Testis (tissue), 2 donors: ENCODE measurements at regions not wholly inside any gene's neighbourhood (a gene's known extent, or its start where the extent isn't known, plus 50 kb on each side); places are given as distances from the start of the nearest gene placed in this dataset.
A peak's percentile ranks its signal among the peaks of the same experiment; 100 is the strongest.

Source experiments
- DNase-seq: peaks from one replicate; pipeline ENCODE4 v3.0.0-alpha.2; 2019
- H3K27ac ChIP-seq, 2 donors: fragments of 200-600 bp; sonication (generic); one replicate each; pipeline ENCODE4 v1.5.1; 2019
- H3K27me3 ChIP-seq: fragments of 200-600 bp; sonication (generic); one replicate; pipeline ENCODE4 v1.5.1; 2019
- H3K36me3 ChIP-seq: fragments of 200-600 bp; sonication (generic); one replicate; pipeline ENCODE4 v1.5.1; 2017; ENCODE audit warnings: low read depth; ENCODE audit errors: missing control alignments
- H3K4me1 ChIP-seq: fragments of 200-600 bp; sonication (generic); one replicate; pipeline ENCODE4 v1.5.1; 2019
- H3K4me3 ChIP-seq, 2 donors: fragments of 200-600 bp; sonication (generic); one replicate each; pipeline ENCODE4 v1.5.1; 2017 to 2019
- H3K9me3 ChIP-seq: fragments of 200-600 bp; sonication (generic); one replicate; pipeline ENCODE4 v1.5.1; 2017
- POLR2A ChIP-seq: fragments of 450-650 bp; IDR thresholded peaks from one replicate; pipeline ENCODE4 v1.6.1; 2017; ENCODE audit warnings: antibody characterized with exemption, mild to moderate bottlenecking, moderate library complexity
- WGBS, 2 donors: methylation state at CpG; one replicate each; pipeline ENCODE4 v1.1.5; 2018; 5-methylcytosine and 5-hydroxymethylcytosine counted together
- intact Hi-C: fragments of 100-400 bp; cut with DNase I; formaldehyde crosslinking; loops from one replicate; pipeline ENCODE4 v1.15.1; 2023; ENCODE audit warnings: low total_unique reads
- TF ChIP-seq, protein P1 (sequence below), 3 experiments: fragments of 450-650 bp in 2 of 3; fragments of 200-600 bp in 1 of 3; sonication (generic) in 1 of 3; IDR thresholded peaks; one replicate each; pipeline ENCODE4 v1.5.1; 2016 to 2019; ENCODE audit warnings: antibody characterized with exemption in 3 of 3, mild to moderate bottlenecking in 2 of 3, moderate library complexity in 1 of 3

DNA sequence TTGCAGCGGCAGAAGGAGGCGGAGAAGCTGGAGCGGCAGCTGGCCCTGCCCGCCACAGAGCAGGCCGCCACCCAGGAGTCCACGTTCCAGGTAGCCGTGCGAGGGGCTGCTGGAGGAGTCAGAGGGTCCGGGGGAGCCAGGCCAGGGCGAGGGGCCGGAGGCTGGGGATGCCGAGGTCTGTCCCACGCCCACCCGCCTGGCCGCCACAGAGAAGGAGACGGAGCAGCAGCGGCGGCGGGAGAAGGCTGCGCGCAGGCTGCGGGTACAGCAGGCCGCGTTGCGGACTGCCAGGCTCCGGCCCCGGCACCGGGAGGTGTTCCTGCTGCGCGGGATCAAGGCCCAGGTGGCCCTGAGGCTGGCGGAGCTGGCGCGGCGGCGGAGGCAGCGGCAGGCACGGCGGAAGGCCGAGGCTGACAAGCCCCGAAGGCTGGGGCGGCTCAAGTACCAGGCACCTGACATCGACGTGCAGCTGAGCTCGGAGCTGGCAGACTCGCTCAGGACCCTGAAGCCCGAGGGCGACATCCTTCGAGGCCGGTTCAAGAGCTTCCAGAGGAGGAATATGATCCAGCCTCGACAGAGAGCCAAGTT lies 625.0 kb downstream of the MCTP2 start:
- TF ChIP-seq, protein P1, sequence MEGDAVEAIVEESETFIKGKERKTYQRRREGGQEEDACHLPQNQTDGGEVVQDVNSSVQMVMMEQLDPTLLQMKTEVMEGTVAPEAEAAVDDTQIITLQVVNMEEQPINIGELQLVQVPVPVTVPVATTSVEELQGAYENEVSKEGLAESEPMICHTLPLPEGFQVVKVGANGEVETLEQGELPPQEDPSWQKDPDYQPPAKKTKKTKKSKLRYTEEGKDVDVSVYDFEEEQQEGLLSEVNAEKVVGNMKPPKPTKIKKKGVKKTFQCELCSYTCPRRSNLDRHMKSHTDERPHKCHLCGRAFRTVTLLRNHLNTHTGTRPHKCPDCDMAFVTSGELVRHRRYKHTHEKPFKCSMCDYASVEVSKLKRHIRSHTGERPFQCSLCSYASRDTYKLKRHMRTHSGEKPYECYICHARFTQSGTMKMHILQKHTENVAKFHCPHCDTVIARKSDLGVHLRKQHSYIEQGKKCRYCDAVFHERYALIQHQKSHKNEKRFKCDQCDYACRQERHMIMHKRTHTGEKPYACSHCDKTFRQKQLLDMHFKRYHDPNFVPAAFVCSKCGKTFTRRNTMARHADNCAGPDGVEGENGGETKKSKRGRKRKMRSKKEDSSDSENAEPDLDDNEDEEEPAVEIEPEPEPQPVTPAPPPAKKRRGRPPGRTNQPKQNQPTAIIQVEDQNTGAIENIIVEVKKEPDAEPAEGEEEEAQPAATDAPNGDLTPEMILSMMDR (IDR thresholded peaks at IDR 0.05): no peak
- no peak for TF ChIP-seq POLR2A
- Histone ChIP-seq H3K4me1 (no peaks in the 10 kb centered on the region), H3K4me3 (peak overlapping the region; percentile 43 to 56), H3K36me3 (no peaks in the 10 kb centered on the region), H3K27ac (peak overlapping the region; percentile 52 to 70), H3K9me3 (no peaks in the 10 kb centered on the region), H3K27me3 (no peaks in the 10 kb centered on the region)
- DNase-seq: no peak
- intact Hi-C loops: no loop called here
- WGBS, 2 donors: 62 to 77% methylated on average over 35 to 48 of the region's 50 CpGs

DNA sequence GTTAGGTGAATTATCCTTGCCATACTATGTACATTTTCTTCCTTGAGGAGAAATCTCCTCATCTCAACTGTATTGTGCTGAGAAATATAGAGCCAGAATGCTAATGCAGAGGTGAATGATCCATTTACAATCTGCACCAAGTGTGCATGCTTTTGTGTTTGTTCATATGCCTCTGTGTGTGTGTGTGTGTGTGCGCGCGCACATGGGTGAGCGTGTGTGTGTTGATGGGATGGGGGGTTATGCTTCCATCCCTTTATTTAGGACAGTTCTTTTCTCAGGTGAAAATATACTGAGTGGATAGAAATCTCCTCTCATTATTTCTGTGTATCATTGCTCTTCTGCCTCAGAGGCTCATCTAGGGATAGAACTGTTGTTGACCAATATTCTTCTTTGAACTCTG lies 626.1 kb downstream of the MCTP2 start:
- DNase-seq: no peak
- Histone ChIP-seq H3K27me3 (no peaks in the 10 kb centered on the region), H3K4me3 (no peak overlapping the region), H3K9me3 (no peaks in the 10 kb centered on the region), H3K4me1 (no peaks in the 10 kb centered on the region), H3K27ac (no peak overlapping the region), H3K36me3 (no peaks in the 10 kb centered on the region)
- 75 to 80% methylated on average over 4 of the region's 4 CpGs for WGBS, 2 donors
- intact Hi-C loops: no loop called here
- no peak for TF ChIP-seq POLR2A
- TF ChIP-seq, protein P1 (IDR thresholded peaks at IDR 0.05): no peak

DNA sequence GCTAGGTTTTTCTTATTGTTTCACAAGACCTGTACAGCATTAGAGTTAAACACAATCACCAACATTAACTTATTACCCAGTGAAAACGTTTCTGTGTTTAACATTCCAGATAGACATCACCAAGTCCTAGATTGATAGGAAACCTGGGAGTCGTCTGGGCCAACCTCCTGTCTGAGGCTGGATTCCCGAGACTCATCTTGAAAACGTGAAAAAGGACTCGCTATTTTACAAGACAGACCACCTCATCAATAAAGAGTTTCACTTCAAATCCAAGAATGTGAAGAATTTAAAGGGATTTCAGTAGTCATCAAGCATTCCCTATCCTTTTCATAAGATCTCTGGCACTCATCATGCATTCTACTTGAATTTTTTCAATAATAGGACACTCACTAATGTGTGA lies 626.6 kb downstream of the MCTP2 start:
- WGBS, 2 donors: 35 to 52% methylated on average over 4 to 5 of the region's 5 CpGs

DNA sequence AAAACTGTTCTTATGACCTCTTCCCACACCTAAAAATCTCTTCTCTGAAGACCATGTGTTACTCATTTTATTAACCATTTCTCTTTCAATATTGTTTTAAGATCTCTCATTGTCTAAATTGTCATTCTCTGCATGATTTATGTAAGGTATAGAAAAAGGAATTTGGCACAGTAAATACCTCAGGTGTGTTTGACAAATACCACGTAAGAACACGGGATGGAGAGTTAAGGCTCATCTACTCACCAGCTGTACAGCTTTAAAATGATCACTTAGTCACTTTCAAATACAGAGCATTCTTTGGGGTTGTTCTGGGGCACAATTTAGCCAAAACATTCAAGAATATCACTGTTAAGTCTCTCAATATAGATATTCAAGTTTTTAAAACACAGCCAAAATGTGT lies 627.1 kb downstream of the MCTP2 start:
- intact Hi-C loops: no loop called here
- WGBS, 2 donors: 39 to 46% methylated on average over 2 of the region's 2 CpGs

More for the DNA sequence above, 626.6 kb downstream of the MCTP2 start:
- no peak for TF ChIP-seq POLR2A
- TF ChIP-seq, protein P1 (IDR thresholded peaks at IDR 0.05): no peak
- no peaks in the 10 kb centered on the region for H3K36me3 ChIP-seq
- H3K27ac ChIP-seq: no peak overlapping the region
- no peaks in the 10 kb centered on the region for H3K9me3 ChIP-seq
- no peaks in the 10 kb centered on the region for H3K4me1 ChIP-seq
- H3K4me3 ChIP-seq: no peak overlapping the region
- no peaks in the 10 kb centered on the region for H3K27me3 ChIP-seq
- no peak for DNase-seq
- intact Hi-C loops: no loop called here

DNA sequence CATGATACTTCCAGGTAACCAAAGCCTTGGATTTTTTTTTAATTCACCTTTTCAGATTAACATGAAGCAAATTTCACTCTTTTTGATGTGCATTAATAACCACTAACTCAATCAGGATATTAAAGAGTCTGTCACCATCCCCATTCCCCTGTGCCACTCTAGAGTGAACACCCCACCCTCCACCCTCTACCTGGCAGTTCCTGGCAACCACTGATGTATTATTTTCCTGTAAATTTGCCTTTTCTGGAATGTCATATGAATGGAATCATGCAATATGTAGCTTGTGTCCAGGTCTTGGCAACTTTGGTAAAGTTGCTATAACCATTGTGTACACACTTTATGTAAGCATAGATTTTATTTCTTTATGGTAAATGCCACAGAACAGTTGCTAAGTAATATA lies 627.6 kb downstream of the MCTP2 start:
- H3K27me3 ChIP-seq: no peaks in the 10 kb centered on the region
- TF ChIP-seq POLR2A: no peak
- TF ChIP-seq, protein P1 (IDR thresholded peaks at IDR 0.05): no peak
- H3K4me3 ChIP-seq: no peak overlapping the region
- H3K4me1 ChIP-seq: no peaks in the 10 kb centered on the region
- intact Hi-C loops: no loop called here
- H3K27ac ChIP-seq: no peak overlapping the region
- H3K36me3 ChIP-seq: no peaks in the 10 kb centered on the region
- DNase-seq: no peak
- H3K9me3 ChIP-seq: no peaks in the 10 kb centered on the region

More for the DNA sequence above, 627.1 kb downstream of the MCTP2 start:
- Histone ChIP-seq H3K27me3 (no peaks in the 10 kb centered on the region), H3K9me3 (no peaks in the 10 kb centered on the region), H3K27ac (no peak overlapping the region), H3K4me1 (no peaks in the 10 kb centered on the region), H3K36me3 (no peaks in the 10 kb centered on the region), H3K4me3 (no peak overlapping the region)
- DNase-seq: no peak
- TF ChIP-seq POLR2A: no peak
- TF ChIP-seq, protein P1 (IDR thresholded peaks at IDR 0.05): no peak
